GM19452 (cell line): ENCODE measurements at regions not wholly inside any gene's neighbourhood (a gene's known extent, or its start where the extent isn't known, plus 50 kb on each side); places are given as distances from the start of the nearest gene placed in this dataset.

ENCODE experiments used
- ATAC-seq: cut with Tn5 transposase; IDR thresholded peaks from one replicate; pipeline ENCODE4 v1.9.1; 2021; ENCODE audit not compliant: unreplicated experiment

DNA sequence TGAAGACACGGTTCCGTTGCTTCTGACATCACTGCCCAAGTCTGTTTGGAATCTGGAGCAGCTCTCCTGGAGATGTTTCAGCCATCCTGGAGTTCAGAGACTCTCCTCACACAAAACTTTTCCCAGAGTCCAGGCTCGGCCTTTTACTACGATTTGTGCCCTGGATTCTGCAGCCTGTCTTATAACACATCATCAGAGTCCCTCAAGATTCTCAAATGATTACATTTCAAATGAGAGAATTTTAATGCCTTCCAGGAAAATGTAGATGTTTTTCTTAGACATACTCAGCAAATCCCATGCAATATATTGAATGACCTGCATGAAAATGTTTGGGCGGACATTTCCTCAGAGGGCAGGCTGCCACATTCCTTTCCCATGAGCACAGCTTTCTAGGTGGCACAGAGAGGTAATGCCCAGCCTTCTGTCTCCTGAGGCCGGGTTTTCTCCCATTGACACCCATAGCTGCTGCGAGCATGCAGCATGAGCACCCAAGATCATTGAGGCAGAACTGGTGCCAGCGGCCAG, 129.1 kb downstream of the SNX19 start:
- ATAC-seq: no peak

DNA sequence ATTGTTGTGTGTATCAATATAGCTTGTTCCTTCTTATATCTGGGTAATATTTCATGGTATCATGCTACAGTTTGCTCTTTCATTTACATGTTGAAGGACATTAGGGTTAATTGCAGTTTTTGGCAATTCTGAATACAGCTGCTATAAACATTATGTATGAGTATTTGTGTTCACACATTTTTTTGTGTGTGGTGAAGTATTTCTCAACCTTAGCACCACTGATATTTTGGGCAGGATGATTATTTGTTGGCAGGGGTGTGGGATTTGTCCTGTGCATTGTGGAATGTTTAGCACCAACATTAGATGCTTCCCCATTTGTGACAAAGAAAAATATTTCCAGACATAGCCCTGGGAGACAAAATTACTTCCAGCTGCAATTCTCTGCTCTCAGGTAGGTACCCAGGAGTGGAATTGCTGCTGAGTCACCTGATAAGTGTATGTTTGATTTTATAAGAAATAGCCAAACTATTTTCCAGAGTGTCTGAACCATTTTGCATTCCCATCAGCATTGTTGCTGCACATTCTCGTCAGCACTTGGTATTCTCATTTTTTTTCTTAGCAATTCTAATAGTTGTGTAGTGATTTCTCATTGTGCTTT, 128.2 kb downstream of the SNX19 start:
- ATAC-seq: no peak

DNA sequence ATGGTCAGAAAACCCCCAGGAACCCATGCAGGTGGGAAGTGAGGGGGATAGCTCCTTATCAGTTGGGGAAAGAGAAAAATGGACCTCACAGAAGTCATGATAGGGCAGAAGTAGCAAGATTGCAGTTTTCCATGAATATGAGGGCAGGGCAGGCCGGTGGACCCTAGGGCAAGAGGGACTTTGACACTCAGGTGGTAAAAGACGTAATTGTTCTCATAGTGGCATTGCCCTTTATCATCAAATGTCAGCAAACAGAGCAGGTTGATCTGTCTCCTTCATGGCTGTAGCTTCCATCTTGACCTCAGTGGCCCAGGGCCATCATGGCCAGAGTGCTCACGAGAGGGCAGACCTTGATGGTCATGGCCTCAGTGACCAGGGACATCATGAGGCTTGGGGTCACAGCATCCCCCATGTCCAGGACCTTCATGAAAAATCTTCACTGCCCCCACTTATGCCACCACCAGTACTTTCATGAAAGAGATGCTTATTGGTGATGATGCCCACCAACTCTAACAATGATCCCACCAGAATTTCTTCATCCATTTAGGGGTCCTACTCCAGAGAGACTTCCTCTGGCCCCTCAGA, 127.1 kb downstream of the SNX19 start:
- no peak for ATAC-seq

DNA sequence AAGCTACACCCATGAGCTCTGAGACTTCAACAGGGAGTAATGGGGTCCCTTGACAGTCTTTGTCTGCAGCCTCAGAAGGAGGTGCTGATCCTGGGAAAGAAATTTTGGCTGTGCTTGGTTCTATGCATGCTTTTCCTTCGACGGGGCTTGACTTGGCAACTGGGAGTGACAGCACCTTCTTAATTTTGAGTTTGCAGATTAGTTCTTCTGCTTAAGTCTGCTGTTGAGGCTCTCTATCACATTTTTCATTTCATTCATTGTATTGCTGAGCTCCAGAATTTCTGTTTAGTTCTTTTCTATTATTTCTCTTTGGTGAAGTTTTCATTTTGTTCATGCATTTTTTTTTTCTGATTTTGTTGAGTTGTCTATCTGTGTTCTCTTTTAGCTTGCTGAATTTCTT, 125.6 kb downstream of the SNX19 start:
- no peak for ATAC-seq

DNA sequence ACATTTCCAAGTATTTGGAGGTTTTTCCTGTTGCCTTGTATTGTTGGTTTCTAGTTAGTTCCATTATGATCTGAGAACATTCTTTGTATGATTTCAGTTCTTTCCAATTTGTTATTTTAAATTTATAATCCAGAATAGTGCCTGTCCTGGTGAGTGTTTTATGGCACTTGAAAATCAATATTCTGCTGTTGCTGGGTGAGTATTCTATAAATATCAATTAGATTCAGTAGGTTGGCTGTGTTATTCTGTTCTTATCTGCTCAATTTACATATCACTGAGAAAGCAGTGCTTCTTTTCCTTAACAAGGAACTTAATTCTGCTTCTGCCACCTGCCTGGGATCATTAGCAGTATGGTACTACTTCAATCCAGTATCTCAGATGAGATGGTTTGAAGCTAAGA, 123.5 kb downstream of the SNX19 start:
- ATAC-seq: no peak

DNA sequence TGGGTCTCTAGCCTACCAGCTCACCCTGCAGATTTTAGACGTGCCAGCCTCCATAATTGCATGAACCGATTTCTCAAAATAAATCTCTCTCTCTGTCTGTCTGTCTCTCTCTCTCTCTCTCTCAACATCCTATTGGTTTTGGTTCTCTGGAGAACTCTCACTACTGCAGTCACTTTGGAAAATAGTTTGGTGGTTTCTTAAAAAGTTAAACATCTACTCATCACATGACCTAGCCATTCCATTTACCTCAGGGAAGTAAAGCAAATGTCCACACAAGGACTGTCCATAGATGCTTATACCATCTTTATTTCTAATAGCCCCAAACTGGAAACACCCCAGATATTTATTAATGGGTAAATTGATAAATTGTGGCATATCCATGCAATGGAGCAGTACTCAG, 119.5 kb downstream of the SNX19 start:
- no peak for ATAC-seq

DNA sequence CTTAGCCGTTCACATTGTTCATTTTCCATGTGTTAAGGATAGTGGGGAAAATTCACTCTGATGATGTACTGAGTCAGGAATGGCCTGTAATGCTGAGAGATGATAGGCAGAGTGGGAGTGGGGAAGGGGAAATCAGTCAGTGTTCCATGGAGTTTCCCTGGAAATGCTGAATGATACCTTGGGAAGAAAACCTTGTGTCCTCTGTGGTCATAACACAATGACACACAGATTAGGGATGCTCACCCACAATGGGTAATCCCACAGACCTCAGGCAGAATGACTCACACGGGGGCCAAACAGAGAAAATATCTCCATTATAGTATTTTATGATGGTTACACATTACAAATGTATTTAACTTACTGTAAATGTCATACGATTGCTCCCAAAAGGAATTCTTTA, 118.0 kb downstream of the SNX19 start:
- no peak for ATAC-seq

DNA sequence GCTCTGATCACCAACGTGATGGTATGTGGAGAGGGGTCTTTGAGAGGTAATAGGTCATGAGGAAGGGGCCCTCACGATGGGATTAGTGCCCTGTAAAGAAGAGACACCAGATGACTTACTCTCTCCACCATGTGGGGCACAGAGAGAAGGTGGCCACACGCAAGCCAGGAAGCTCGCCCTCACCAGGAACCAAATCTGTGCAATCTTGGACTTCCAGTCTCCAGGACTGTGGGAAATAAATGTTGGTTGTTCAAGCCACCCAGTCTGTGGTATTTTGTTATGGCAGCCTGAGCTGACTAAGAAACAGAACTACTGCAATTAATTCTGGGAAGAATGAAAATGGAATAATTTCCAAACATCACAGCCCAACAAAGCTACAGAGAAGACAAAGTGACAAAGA, 117.5 kb downstream of the SNX19 start:
- no peak for ATAC-seq

DNA sequence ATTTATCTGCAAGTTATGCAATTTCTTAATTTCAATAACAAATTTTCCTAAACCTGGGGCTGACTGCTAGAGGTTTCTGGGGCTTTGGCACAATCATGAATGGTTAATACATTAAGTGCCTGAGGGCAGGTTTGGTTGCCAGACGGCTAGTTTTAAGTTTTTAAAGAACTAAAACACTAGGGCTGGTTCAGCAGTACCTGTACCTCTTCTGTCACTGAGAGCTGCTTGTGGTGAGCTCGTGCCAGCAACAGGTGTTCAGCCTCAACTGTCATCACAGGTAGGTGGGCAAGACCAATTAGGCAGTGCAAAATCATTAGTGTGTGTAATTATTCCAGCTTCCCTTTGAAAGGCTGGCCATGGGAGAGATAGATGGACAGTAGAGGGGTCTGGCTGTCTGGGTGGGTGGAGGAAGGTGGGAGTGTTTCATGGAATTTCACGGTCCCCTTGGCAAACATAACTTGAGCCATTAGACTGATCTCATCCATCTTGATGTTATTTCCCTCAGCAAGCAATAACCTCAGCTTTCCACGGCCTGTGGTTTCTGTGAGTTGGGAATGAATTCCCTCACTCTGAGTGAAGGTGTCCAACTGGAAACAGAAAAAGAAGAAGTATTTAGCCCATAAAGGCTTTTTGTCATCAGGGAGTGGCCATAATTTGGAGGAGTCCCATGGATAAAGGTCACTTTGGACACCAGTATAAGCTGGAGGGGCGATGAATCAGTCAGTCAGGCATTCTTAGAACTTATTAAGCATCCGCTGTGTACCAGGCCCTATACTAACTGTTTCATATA, 114.8 kb downstream of the SNX19 start:
- ATAC-seq: no peak

DNA sequence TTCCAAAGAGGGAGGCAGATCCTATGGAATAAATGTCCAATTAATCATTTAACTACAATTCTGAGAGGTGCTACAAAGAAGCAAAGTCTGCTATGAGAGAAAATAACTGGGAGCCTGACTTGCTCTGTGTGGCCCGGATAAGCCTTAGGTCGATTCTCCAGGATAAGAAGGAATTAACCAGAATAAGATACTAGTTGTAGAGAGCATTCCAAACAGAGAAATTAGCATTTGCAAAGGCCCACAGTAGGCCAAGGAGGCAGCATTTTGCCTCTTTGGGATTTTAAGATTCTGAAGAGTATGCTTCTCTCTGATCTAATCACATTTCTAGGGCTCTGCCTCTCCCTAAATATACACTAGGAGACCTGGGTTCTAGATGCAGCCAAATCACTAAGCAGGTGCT, 113.7 kb downstream of the SNX19 start:
- no peak for ATAC-seq

DNA sequence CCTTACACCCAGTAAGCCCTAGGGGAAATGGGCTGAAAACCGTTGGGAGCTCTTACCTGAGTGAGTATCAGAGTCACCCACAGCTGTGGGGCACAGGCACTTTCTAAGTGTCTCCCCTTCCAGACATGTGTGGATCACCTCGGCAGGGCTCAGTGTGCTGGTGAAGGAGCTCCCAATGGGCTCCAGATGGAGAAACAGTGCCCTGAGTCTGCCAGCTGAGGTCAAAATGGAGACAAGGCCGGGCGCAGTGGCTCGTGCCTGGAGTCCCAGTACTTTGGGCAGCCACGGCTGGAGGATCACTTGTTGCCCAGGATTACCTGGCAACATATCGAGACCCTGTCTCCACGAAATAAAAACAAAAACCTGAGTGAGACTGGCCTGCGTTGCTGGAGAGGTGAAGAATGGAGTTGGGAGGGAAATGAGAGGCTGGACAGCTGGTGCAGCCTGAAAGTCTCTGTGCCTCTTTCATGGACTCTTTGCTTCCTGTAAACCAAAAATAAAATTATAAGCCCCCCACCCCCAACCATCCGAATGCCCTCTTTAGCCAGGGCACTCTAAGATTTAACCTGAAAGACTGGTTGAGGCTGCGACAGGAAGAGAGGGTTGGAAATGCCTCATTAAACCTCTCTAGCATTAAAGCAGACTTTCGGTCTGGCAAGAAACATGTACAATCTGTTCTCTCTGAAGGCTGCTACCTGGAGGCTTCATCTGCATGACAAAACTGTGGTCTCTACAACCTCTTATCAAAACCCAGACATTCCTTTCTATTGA, 111.8 kb downstream of the SNX19 start:
- ATAC-seq: no peak

DNA sequence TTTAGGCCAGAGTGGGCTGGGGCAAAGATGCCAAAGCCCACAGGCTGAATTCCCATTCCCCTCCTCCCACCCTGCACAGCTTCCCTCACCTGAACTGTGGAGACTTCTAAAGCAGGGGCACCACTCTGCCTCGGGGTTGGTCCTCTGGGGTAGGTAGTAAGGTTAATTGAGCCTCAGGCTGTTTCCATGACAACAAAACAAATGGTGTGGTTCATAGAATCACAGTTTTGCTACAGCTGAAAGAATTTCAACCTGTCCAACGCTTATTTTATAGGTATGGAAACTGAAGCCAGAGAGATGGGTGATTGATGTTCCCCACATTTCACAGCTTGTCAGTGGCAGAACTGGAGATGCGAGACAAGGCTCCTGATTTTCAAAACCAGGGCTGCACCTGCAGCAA, 109.5 kb downstream of the SNX19 start:
- no peak for ATAC-seq

DNA sequence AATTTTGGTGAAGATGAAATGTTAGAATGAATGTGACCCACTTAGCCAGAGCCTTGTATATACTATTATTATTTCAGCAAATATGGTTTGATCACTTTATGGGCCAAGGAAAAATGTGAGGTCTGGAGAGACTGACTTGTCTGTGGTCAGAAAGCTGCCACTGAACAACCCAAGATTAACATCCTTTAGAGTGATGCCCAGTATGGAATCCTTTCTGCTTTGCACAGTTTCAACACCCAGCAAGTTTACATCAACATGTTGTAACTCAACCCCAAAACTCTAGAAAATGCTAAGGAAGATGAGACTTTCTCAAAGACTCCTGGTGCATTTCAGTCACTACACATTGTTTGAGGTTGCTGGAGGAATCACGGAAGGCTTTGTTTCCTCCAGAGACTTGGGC, 107.7 kb downstream of the SNX19 start:
- ATAC-seq: no peak

DNA sequence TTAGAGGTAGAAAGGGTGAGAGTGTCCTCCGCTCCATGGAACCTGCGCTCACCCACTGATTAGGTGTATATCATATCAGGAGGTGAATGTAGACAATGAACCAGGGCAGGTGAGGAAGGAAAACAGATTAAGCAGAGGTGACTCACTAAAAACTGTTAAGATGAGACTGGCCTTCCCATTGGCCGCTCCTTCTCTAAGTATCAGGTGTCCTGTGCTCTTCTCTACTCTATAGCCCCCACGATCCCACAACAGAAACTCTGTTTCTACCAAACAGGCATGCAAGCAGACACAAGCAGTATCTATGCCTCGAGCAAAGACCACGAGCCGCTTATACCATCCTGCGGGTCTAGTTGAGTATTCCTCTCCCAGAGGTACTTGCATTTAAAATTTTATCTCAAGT, 103.1 kb downstream of the SNX19 start:
- ATAC-seq: no peak

DNA sequence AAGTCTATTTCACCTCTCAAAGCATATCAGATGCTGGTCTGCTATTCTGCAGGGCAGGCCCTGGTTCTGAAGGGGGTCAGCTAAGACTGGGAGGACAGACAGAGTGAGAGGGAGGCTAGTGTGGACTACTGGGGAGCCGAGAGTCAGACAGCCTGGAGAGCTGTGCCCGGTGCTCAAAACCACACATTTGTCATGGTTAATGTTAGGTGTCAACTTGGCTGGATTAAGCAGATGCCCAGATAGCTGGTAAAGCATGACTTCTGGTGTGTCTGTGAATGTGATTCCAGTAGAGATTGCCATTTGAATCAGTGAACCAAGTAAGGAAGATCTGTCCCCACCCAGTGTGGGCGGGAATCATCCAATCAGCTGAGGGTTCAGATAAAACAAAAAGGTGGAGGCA, 102.6 kb downstream of the SNX19 start:
- no peak for ATAC-seq

DNA sequence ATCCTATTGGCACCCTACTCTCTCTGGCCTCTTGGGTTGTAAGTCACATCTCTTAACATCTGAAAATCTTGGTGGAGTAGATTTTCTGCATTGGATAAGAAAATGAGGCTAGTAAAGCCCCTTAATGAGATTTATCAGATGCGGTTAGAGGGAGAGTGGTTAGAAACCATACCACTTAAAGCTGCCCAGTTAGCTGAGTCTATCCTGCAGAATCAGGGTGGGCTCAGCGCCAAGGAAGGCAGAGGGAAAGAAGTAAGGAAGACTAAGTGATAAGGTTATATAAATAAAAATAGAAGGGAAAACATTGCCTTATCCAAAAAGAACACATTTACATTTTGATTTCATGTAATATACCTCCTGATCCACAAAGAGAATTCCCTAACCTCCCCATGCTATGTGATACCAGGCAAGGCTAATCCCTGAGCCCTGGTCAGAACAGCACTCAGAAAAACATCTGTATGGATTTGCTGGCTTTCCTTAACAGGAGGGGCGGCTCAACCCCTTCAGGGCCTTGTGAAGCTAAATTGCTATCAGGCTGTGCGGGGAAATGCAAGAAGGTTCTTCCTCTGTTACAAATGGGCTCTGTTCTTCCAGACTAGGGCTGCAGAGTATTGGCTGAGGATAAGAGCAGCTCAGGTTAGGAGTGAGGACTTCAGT, 101.7 kb downstream of the SNX19 start:
- ATAC-seq: no peak

DNA sequence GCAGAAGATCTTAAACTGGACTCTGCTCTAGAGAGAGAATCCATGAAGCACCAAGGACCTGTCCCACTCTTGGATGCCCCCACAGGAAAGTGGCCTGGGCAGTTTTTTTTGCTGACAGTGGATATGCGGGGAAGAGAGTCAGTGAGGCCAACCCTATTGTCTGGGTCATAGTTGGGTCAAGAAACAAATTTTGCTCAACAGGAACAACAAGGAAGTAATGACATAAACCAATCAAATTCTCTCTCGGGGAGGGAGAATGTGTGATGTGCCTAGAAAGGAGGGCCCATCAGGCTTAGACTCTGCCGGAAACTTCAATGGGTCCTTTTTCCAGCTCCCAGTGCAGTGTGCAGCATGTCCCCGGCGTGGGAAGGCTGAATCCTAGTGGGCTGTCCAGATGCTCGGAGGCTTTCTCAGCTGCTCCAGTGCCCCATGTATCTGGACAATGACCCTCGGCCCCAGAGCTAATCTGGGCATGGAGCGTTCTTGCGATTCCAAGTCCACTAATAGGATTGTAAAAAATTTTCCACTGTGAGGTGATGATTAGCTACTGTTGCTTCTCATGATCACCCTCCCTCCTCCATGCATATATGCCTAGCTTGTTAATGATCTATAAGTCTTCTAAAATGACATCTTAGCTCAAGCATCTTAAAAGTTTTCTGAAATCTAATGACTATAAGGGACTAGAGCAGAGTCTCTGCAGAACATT, 101.0 kb downstream of the SNX19 start:
- no peak for ATAC-seq

DNA sequence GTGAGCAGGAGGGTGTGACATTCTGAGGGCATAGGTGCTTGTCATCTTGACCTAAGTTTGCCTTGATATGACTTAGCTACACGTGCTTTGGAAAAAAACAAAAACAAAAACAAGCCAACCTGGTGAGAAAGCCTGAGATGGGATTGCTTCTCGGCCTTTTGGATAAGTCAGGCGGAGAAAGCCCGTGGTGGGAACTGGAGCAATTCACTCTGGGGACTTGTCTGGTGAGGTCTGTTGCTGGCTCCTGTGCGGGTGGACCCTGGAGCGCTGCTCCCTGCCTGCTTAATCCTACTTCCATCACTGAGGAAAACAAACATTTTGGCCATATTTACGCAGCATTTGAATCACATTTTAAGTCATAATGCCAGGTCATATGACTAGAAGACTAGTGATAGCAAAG, 100.3 kb downstream of the SNX19 start:
- ATAC-seq: no peak

DNA sequence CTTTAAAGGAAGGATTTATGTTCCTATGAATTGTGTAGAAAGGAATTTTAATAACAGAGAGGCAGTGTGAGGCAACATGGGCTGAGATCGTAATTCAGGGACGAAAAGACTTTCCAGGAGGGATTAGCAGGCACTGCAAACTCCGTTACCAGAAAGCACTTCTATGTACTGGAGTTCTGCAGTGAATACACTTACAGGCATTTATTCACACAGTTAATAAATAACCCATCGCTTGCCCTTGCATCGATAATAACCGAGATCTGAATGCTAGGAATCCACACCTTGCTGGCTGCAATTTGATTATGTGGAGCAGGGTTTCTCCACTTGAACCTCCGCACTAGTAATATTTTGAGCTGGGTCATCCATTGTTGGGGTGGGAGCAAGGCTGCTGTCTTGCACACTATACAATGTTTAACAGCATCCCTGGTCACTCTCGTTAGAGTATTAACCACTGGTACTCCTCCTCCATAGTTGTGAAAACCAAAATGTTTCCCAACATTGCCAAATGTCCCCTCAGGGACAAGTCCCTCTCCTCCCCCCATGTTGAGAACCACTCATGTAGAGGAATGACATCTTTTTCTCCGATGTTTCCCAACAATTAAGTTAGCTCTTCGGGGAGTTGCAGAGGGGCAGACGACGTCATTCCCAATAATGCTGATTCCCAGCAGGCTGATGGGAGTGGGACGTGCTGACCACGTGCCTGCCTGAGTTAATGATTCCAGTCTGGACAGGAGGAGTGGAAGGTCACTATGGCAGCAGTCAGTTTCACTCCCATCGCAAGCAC, 99.5 kb downstream of the SNX19 start:
- no peak for ATAC-seq
